Activated CD4-positive, alpha-beta T cell treated with anti-CD3 and anti-CD28 coated beads for 4 hours (primary cell): ENCODE measurements at regions not wholly inside any gene's neighbourhood (a gene's known extent, or its start where the extent isn't known, plus 50 kb on each side); places are given as distances from the start of the nearest gene placed in this dataset.
"Not testable (repeated sequence)": the region's sequence is repeated elsewhere in the genome, so short reads cannot be mapped to it uniquely, and the experiment has no call there.

Experiments
- DNase-seq, 2 donors: peaks; one replicate each; pipeline ENCODE4 v3.0.0-alpha.2; 2020

- no peak for DNase-seq
Measured at GRCh38 chr10:44267007-44267406, 117.9 kb downstream of the CXCL12 start.

- no peak for DNase-seq
Measured at GRCh38 chr10:44264244-44264643, 120.7 kb downstream of the CXCL12 start.

- no peak for DNase-seq
Measured at GRCh38 chr10:44263771-44264170, 121.1 kb downstream of the CXCL12 start.

- DNase-seq = no peak
Measured at GRCh38 chr10:44262551-44263251, 122.2 kb downstream of the CXCL12 start.

DNA sequence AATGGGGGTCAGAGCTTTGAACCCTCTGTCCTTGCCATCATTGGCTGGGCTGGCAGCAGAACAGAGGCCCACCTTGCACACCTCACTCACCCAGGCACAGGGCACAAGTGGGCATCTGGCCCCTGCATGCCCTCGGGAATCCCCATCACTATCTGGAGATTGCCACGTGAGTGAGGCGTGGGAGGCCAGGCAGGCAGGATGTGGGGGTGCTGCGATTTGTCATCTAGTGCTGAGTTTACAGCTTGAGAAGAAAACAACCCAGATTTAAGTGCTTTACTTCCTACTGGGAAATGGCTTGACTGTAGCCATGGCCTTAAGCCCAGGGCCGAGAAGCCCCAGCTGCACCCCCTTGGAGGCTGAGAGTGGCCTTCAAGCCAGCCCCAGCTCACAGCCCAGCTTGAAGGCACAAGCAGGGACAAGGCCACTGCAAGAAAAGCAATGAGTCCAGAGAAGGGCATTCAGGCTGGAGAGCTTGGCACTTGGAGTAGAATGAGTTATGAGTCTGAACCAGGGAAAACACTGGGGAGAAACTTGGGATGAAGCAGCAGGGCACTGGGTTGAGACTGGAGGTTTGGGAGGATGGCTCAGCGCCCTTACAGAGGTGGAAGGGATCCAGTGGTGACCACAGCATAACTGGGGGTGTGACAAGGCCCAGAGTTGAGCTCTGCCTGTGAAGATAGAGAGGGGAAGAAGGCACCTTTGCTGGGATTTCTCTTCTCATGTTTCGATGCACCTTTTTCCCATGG, 123.0 kb downstream of the CXCL12 start:
- DNase-seq = no peak

DNA sequence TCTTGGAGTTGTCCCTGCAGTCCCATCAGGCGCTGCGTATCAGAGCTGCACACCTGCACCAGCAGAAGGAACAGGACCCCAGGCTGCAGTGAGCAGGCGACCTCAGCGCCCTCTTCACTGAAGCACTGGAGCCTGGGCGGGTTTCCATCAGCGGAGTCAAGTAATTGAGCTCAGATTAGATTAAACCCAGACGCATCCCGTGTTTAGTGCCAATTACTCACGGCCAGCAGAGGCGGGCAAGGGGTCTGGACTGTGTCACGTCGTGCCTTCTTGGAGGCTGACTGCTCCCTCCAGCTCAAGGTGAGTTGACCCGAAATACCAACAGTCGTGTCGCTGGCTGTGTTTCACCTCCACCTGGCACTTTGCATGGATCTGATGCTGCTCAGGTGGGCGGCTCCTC, 123.6 kb downstream of the CXCL12 start:
- no peak for DNase-seq

DNA sequence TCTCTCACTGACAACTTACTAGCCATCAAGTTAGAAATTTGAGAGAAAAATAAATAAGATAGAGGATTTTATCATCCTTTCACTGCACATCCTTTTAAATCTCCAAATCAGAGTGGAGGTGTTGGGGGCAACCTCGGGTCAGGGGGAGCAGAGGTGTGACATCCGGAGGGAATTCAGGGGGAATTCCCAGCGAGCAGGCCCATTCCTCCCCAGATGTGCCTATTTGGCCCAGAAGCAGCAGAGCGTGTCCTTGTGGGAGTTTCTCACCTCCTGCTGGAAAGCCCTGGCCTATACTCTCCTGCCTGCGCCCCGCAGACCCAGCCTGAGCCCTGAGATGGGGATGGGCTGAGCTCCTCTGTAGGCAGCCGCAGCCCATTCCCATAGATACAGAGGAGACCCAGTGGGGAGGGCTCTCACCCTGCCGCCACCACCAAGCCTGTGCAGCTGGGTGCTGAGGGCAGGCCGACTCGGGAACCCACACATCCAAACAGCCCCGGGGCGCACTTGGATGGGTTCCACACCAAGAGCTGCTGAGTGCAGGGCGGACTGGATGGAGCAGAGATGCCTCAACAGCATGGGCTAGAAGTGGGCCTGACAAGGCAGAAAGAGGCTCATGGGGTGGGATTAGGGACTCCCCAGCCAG, 124.5 kb downstream of the CXCL12 start:
- DNase-seq = no peak

DNA sequence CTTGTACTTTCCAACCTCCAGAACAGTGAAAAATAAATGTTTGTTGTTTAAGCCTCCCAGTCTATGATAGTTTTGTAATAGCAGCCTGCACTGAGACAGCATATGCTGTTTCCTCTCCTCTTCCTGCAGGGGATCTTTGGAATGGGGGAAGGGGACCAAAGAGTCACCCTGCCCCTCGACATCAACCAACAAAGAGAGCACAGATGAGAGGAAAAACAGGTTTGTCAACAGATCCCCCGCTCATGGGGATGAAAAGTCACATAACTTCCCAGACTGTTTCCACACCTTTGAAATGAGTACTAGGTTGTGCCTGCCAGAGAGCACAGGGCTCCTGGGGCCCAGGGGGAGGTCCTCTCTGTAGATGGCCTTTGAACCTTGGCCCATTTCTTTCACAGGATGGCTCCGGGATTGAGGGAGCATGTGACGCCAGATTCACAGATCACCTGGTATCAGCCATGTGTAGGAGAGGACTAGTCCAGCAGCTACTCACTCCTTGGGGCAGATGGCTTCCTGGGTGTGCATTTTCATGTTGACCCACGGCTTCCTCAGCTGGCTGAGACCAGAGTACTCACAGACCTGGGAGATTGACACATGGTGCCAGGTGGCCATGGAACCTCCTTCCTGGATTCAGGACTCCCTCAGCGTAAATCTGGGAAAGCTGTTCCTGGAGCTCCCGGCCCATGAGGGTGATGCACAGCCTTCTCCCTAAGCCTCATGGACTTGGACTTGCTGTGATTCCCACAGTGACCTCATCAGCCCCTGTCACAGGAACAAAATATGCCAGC, 125.6 kb downstream of the CXCL12 start:
- no peak for DNase-seq

- no peak for DNase-seq
Measured at GRCh38 chr10:44258460-44259089, 126.3 kb downstream of the CXCL12 start.

DNA sequence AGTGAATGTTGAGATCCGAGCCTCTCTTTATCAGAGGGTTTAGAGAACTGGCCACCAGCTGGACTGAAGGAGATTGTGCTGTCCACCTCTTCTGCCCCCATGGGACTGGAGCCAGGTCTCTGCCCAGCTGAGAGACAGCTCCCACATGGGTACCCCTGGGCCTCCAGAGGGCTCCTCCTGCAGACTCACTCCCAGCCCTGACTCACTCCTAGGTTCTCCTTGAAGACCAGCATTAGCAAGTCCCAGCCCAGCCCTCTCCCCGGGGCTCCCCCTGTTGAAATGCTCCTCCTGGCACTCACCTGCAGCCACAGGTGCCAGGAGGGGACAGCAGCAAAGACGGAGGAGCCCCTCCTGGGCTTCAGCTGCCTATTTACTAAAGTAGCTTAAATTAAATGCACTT, 126.9 kb downstream of the CXCL12 start:
- DNase-seq = no peak

DNA sequence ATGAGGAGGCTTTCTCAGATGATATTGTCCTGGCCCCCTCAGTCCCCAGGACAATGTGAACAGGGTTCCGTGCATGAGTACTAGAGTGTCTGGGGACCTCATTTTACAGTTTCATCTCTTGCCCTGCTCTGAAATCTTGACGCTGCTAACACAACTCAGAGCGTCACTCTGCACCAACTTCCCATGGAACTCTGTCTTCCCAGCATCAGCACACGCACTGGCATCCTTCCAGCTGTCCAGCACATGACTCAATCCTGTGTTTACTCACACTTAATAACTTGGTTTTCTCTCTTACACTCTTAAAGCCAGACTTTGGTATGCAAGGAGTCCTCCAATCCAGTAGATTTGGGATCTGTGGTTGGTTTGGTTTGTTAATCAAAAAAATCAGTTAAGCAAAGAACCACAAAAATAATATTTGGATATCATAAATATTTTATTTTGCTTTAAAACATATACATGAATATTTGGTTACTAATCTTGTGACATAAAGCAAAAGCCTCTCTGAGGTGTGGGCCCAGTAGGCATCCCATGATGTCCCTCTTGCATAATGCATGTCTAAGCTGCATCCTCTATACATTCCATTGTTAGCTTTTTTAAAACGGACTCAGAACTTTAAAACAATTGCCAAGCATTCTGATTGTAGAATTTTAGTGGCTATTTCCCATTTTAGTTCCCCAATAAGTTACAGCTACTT, 131.0 kb downstream of the CXCL12 start:
- no peak for DNase-seq

GRCh38 chr10:44252631-44253030, 132.3 kb downstream of the CXCL12 start:
- not testable (repeated sequence) for DNase-seq

- not testable (repeated sequence) for DNase-seq
Measured at GRCh38 chr10:44249933-44250332, 135.0 kb downstream of the CXCL12 start.

DNA sequence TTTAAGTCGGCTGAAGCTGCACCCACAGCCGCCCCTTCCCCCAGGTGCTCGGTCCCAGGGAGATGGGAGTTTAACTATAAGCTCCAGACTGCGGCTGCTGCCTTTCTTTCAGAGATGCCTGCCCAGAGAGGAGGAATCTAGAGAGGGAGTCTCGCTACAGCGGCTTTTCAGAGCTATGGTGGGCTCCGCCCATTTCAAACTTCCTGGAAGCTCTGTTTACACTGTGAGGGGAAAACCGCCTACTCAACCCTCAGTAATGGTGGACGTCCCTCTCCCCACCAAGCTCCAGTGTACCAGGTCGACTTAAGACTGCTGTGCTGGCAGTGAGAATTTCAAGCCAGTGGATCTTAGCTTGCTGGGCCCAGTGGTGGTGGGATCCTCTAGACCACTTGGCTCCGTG, 135.4 kb downstream of the CXCL12 start:
- no peak for DNase-seq

- DNase-seq = not testable (repeated sequence)
Measured at GRCh38 chr10:44246700-44247099, 138.2 kb downstream of the CXCL12 start.

DNA sequence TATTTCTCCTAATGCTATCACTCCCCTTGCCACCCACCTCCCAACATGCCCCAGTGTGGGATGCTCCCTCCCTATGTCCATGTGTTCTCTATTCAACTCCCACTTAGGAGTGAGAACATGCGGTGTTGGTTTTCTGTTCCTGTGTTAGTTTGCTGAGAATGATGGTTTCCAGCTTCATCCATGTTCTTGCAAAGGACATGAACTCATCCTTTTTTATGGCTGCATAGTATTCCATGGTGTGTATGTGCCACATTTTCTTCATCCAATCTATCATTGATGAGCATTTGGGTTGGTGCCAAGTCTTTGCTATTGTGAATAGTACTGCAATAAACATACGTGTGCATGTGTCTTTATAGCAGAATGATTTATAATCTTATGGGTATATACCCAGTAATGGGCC, 138.6 kb downstream of the CXCL12 start:
- not testable (repeated sequence) for DNase-seq

GRCh38 chr10:44245601-44245938, 139.3 kb downstream of the CXCL12 start:
- DNase-seq = no peak

DNA sequence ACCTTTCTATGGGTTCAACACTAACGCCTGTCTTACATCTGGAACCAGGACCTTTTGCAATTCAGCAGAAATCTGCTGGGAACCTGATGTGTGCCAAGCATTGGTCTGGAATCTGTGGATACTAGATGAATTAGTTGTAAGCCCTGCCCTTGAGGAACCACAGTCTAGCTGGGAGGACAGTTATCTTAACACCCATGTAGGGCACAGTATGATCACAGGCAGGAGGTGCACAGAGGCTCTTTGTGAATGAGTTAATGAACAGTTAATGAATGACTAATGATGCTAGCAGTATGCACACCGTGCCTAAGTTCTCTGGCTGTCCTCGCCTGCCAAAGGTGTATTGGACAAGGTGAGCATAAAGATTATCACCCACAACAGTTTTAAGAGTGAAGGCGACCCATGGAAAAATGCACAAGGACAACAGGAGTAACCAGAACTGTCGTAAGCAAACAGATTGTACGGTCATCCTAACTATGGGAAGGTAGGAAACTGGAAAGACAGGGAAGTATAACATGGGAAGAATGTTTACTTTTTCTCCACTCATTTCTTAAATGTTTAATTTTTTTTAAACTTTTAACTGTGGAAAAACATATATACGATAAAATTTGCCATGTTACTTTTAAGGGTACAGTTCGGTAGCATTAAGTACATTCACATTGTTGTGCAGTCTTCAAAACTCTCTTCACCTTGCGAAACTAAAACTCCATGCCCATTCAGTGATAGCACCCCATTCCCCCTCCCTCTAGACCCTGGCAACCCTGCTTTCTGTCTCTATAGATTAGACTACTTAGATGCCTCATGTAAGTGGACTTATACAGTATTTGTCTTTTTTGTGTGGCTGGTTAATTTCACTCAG, 139.9 kb downstream of the CXCL12 start:
- DNase-seq = no peak

DNA sequence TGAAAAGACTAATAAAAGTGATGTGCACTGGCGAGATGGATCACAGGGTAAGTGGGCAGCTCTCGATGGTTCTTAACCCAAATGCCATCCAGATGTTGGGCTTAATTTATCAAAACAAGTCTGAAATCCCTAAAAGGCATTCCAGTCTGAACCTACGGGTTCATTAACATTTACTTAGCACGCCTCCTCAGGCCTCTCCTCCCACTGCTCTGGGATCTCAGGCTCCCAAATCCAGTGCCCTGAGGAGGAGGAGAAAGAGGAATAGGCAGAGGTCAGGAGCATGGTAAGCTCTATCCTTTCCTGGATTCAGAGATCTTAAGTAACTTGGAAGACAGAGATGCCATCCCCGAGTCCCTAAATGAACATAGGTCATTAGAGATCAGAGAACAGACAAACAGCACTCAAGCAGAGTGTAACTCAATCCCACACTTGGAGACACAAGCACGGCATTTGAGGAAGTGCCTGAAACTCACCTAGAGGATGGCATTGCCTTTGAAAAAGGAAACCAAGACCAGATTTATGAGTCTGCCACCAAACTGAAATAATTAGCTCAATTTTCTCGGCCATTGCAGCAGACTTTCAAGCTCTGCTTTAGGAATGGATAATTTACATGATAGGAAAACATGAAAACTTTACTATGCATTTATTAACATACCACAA, 140.9 kb downstream of the CXCL12 start:
- DNase-seq = no peak

GRCh38 chr10:44242826-44243225, 142.1 kb downstream of the CXCL12 start:
- DNase-seq = no peak

GRCh38 chr10:44242091-44242490, 142.8 kb downstream of the CXCL12 start:
- no peak for DNase-seq
